ENCODE measurements at regions not wholly inside any gene's neighbourhood (a gene's known extent, or its start where the extent isn't known, plus 50 kb on each side); places are given as distances from the start of the nearest gene placed in this dataset.

- TF ChIP-seq EZH2 (IDR thresholded peaks at IDR 0.05; ENCODE audit: low read length) (no peak), CTCF (optimal IDR thresholded peaks at IDR 0.05 in 1 of 3, IDR thresholded peaks at IDR 0.05 in 1 of 3, conservative IDR thresholded peaks at IDR 0.05 in 1 of 3; ENCODE audit: extremely low read depth in 1 of 3, insufficient read depth in 2 of 3, low read length in 3 of 3) (no peak)
These were observed 92.8 kb upstream of the CDH2 start for GRCh38 chr18:28269750-28270149.

Measured in keratinocyte (primary cell).